Osteocyte (in vitro differentiated cells): ENCODE measurements at regions not wholly inside any gene's neighbourhood (a gene's known extent, or its start where the extent isn't known, plus 50 kb on each side); places are given as distances from the start of the nearest gene placed in this dataset.

ENCODE experiments used
- DNase-seq: peaks from one replicate; pipeline ENCODE4 v3.0.0; 2021; ENCODE audit warnings: mixed read lengths; ENCODE audit not compliant: unreplicated experiment; ENCODE audit errors: extremely low spot score
- H3K27ac Mint-ChIP-seq: one replicate; pipeline ENCODE4 v1.8.0; 2021; ENCODE audit warnings: mild to moderate bottlenecking, mixed read lengths; ENCODE audit not compliant: unreplicated experiment
- H3K27me3 Mint-ChIP-seq: one replicate; pipeline ENCODE4 v1.8.0; 2021; ENCODE audit warnings: mixed read lengths; ENCODE audit not compliant: unreplicated experiment
- H3K36me3 Mint-ChIP-seq: one replicate; pipeline ENCODE4 v1.8.0; 2021; ENCODE audit warnings: mixed read lengths; ENCODE audit not compliant: unreplicated experiment
- H3K4me1 Mint-ChIP-seq: one replicate; pipeline ENCODE4 v1.8.0; 2021; ENCODE audit warnings: mixed read lengths; ENCODE audit not compliant: unreplicated experiment
- H3K4me3 Mint-ChIP-seq: one replicate; pipeline ENCODE4 v1.8.0; 2021; ENCODE audit warnings: mild to moderate bottlenecking, moderate library complexity, mixed read lengths; ENCODE audit not compliant: unreplicated experiment
- H3K9me3 Mint-ChIP-seq: one replicate; pipeline ENCODE4 v1.8.0; 2021; ENCODE audit warnings: mixed read lengths; ENCODE audit not compliant: unreplicated experiment
- CTCF ChIP-seq: fragments of 200-600 bp; sonication (generic); IDR thresholded peaks from 2 replicates; pipeline ENCODE4 v1.5.0; 2021; ENCODE audit warnings: antibody characterized with exemption, mild to moderate bottlenecking, moderate library complexity

GRCh38 chr18:29259838-29260237 lies 1082.9 kb upstream of the CDH2 start:
- DNase-seq = no peak

GRCh38 chr18:29254123-29254522 lies 1077.2 kb upstream of the CDH2 start:
- Mint-ChIP-seq H3K4me1 (peaks cover 4% of the 10 kb centered on the region), H3K9me3 (no peaks in the 10 kb centered on the region), H3K27ac (no peak overlapping the region), H3K36me3 (no peaks in the 10 kb centered on the region), H3K4me3 (no peak overlapping the region), H3K27me3 (no peaks in the 10 kb centered on the region)
- DNase-seq = no peak
- TF ChIP-seq CTCF = no peak

More at GRCh38 chr18:29259838-29260237, 1082.9 kb upstream of the CDH2 start:
- H3K36me3 Mint-ChIP-seq = peaks cover 3% of the 10 kb centered on the region
- no peak overlapping the region for H3K27ac Mint-ChIP-seq
- peaks cover 2% of the 10 kb centered on the region for H3K4me1 Mint-ChIP-seq
- no peak for TF ChIP-seq CTCF
- no peaks in the 10 kb centered on the region for H3K9me3 Mint-ChIP-seq
- no peak overlapping the region for H3K4me3 Mint-ChIP-seq
- H3K27me3 Mint-ChIP-seq = no peaks in the 10 kb centered on the region

- Mint-ChIP-seq H3K4me3 (no peak overlapping the region), H3K36me3 (no peaks in the 10 kb centered on the region), H3K27me3 (no peaks in the 10 kb centered on the region), H3K4me1 (peaks cover 4% of the 10 kb centered on the region), H3K27ac (no peak overlapping the region), H3K9me3 (no peaks in the 10 kb centered on the region)
- TF ChIP-seq CTCF = no peak
- DNase-seq = no peak
Observed at GRCh38 chr18:29251681-29252080, 1074.8 kb upstream of the CDH2 start.

GRCh38 chr18:29250843-29251242 lies 1073.9 kb upstream of the CDH2 start:
- DNase-seq = no peak
- no peaks in the 10 kb centered on the region for H3K36me3 Mint-ChIP-seq
- no peaks in the 10 kb centered on the region for H3K9me3 Mint-ChIP-seq
- TF ChIP-seq CTCF = no peak
- no peak overlapping the region for H3K27ac Mint-ChIP-seq
- no peak overlapping the region for H3K4me3 Mint-ChIP-seq
- peaks cover 4% of the 10 kb centered on the region for H3K4me1 Mint-ChIP-seq
- H3K27me3 Mint-ChIP-seq = no peaks in the 10 kb centered on the region

GRCh38 chr18:29250259-29250658 lies 1073.3 kb upstream of the CDH2 start:
- H3K4me1 Mint-ChIP-seq = peaks cover 4% of the 10 kb centered on the region
- no peak overlapping the region for H3K4me3 Mint-ChIP-seq
- H3K9me3 Mint-ChIP-seq = no peaks in the 10 kb centered on the region
- H3K27me3 Mint-ChIP-seq = no peaks in the 10 kb centered on the region
- no peaks in the 10 kb centered on the region for H3K36me3 Mint-ChIP-seq
- no peak for TF ChIP-seq CTCF
- no peak for DNase-seq
- no peak overlapping the region for H3K27ac Mint-ChIP-seq
